Vagina (tissue), 2 donors: ENCODE measurements at regions not wholly inside any gene's neighbourhood (a gene's known extent, or its start where the extent isn't known, plus 50 kb on each side); places are given as distances from the start of the nearest gene placed in this dataset.
"Not testable (repeated sequence)": the region's sequence is repeated elsewhere in the genome, so short reads cannot be mapped to it uniquely, and the experiment has no call there.

Source experiments
- POLR2A ChIP-seq, 2 donors: fragments of 450-650 bp; IDR thresholded peaks; one replicate each; pipeline ENCODE4 v1.6.1; 2017; ENCODE audit warnings: antibody characterized with exemption in 2 of 2, mild to moderate bottlenecking in 2 of 2, moderate library complexity in 2 of 2
- POLR2AphosphoS5 ChIP-seq, 2 donors: sonication (generic); formaldehyde crosslinking; IDR thresholded peaks; one replicate each; pipeline ENCODE4 v1.9.0; 2017; ENCODE audit warnings: antibody characterized with exemption in 2 of 2, mild to moderate bottlenecking in 2 of 2, low read depth in 1 of 2; ENCODE audit not compliant: insufficient read depth in 1 of 2
- TF ChIP-seq, protein P1 (sequence below), 3 experiments: fragments of 450-650 bp in 2 of 3; fragments of 200-600 bp in 1 of 3; sonication (generic) in 1 of 3; IDR thresholded peaks; one replicate each; pipeline ENCODE4 v1.5.1; 2017 to 2019; ENCODE audit warnings: antibody characterized with exemption in 3 of 3, mild to moderate bottlenecking in 2 of 3, moderate library complexity in 2 of 3

DNA sequence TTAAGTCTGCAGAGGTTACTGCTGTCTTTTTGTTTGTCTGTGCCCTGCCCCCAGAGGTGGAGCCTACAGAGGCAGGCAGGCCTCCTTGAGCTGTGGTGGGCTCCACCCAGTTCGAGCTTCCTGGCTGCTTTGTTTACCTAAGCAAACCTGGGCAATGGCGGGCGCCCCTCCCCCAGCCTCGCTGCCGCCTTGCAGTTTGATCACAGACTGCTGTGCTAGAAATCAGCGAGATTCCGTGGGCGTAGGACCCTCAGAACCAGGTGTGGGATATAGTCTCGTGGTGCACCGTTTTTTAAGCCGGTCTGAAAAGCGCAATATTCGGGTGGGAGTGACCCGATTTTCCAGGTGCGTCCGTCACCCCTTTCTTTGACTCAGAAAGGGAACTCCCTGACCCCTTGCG, 2146.3 kb upstream of the WWC1 start:
- TF ChIP-seq, protein P1, sequence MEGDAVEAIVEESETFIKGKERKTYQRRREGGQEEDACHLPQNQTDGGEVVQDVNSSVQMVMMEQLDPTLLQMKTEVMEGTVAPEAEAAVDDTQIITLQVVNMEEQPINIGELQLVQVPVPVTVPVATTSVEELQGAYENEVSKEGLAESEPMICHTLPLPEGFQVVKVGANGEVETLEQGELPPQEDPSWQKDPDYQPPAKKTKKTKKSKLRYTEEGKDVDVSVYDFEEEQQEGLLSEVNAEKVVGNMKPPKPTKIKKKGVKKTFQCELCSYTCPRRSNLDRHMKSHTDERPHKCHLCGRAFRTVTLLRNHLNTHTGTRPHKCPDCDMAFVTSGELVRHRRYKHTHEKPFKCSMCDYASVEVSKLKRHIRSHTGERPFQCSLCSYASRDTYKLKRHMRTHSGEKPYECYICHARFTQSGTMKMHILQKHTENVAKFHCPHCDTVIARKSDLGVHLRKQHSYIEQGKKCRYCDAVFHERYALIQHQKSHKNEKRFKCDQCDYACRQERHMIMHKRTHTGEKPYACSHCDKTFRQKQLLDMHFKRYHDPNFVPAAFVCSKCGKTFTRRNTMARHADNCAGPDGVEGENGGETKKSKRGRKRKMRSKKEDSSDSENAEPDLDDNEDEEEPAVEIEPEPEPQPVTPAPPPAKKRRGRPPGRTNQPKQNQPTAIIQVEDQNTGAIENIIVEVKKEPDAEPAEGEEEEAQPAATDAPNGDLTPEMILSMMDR (IDR thresholded peaks at IDR 0.05): not testable (repeated sequence)
- not testable (repeated sequence) for TF ChIP-seq POLR2A (IDR thresholded peaks at IDR 0.05); POLR2AphosphoS5 (IDR thresholded peaks at IDR 0.05; ENCODE audit: insufficient read depth in 1 of 2, low read depth in 1 of 2)
